AG04450 (cell line): ENCODE measurements at regions not wholly inside any gene's neighbourhood (a gene's known extent, or its start where the extent isn't known, plus 50 kb on each side); places are given as distances from the start of the nearest gene placed in this dataset.

ENCODE experiments used
- CTCF ChIA-PET: fragments of 300-600, 350-600 bp; formaldehyde crosslinking; extraction: SDS; loops from one replicate; lab custom pipeline; 2022; ENCODE audit warnings: antibody characterized with exemption, inconsistent platforms; lab: Charles Lee
- POLR2A ChIA-PET: fragments of 350-600 bp; formaldehyde crosslinking; extraction: SDS; loops from one replicate; lab custom pipeline; 2021; ENCODE audit warnings: antibody characterized with exemption, inconsistent platforms; lab: Yijun Ruan, JAX
- DNase-seq: peaks from one replicate; pipeline ENCODE4 v3.0.0-alpha.2; 2011; ENCODE audit warnings: low read depth, low spot score
- H3K27ac ChIP-seq: one replicate; pipeline ENCODE4 v1.5.1; 2012; ENCODE audit warnings: low read depth, low read length, control low read depth
- H3K27me3 ChIP-seq: one replicate; pipeline ENCODE4 v1.6.0; 2012; ENCODE audit warnings: low read length; ENCODE audit not compliant: control insufficient read depth, insufficient read depth
- H3K4me3 ChIP-seq: 2 replicates; pipeline ENCODE4 v1.5.1; 2011; ENCODE audit warnings: mild to moderate bottlenecking, low read depth, low read length, control low read depth
- H3K9me3 ChIP-seq: 2 replicates; pipeline ENCODE4 v1.5.1; 2012; ENCODE audit warnings: low read length; ENCODE audit not compliant: control insufficient read depth, insufficient read depth
- TF ChIP-seq, protein P1 (sequence below): IDR thresholded peaks from 2 replicates; pipeline ENCODE4 v1.5.1; 2011; ENCODE audit warnings: low read depth, low read length, control low read depth, inconsistent platforms

DNA sequence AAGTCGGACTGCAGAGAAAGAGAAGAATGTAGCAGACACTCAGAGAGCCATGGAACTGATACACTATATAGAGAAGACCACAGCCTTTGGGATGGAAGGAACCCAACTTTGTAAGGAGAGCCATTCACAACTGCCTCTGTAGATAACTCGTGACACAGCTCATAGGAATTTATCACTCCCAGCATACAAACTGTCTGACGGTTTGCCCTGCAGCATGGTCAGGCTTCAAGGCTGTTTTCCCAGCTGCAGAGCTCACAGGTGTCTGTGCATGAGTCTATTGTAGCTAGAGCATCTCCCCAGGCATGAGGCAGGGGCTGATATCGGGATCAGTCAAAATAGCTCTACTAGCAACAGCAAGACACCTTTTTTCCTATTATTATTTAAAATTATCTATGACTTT is 130.5 kb upstream of the DTNBP1 start:
- Histone ChIP-seq H3K27ac (no peak overlapping the region), H3K4me3 (no peak overlapping the region)
- TF ChIP-seq, protein P1, sequence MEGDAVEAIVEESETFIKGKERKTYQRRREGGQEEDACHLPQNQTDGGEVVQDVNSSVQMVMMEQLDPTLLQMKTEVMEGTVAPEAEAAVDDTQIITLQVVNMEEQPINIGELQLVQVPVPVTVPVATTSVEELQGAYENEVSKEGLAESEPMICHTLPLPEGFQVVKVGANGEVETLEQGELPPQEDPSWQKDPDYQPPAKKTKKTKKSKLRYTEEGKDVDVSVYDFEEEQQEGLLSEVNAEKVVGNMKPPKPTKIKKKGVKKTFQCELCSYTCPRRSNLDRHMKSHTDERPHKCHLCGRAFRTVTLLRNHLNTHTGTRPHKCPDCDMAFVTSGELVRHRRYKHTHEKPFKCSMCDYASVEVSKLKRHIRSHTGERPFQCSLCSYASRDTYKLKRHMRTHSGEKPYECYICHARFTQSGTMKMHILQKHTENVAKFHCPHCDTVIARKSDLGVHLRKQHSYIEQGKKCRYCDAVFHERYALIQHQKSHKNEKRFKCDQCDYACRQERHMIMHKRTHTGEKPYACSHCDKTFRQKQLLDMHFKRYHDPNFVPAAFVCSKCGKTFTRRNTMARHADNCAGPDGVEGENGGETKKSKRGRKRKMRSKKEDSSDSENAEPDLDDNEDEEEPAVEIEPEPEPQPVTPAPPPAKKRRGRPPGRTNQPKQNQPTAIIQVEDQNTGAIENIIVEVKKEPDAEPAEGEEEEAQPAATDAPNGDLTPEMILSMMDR = no peak

DNA sequence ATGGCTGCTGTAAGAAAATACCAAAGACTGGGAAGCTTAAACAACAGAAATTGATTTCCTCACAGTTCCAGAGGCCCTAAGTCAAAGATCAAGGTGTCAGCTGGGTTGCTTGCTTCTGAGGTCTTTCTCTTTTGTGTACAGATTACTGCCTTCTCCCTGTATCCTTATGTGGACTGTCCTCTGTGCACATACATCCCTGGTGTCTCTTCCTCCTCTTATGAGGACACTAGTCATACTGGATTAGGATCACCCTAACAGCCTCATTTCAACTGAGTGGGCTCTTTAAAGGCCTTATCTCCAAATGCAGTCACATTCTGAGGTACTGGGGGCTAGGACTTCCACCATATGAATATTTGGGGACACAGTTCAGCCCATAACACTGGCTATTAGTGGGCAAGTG is 130.0 kb upstream of the DTNBP1 start:
- TF ChIP-seq, protein P1 = no peak
- Histone ChIP-seq H3K27me3 (peaks cover 3% of the 10 kb centered on the region), H3K4me3 (no peak overlapping the region), H3K9me3 (no peaks in the 10 kb centered on the region), H3K27ac (no peak overlapping the region)
- CTCF ChIA-PET = no interaction called here
- DNase-seq = no peak
- POLR2A ChIA-PET = no interaction called here

More for the DNA sequence above, 130.5 kb upstream of the DTNBP1 start:
- ChIA-PET CTCF (no interaction called here), POLR2A (no interaction called here)
- Histone ChIP-seq H3K9me3 (no peaks in the 10 kb centered on the region), H3K27me3 (peaks cover 3% of the 10 kb centered on the region)
- no peak for DNase-seq

DNA sequence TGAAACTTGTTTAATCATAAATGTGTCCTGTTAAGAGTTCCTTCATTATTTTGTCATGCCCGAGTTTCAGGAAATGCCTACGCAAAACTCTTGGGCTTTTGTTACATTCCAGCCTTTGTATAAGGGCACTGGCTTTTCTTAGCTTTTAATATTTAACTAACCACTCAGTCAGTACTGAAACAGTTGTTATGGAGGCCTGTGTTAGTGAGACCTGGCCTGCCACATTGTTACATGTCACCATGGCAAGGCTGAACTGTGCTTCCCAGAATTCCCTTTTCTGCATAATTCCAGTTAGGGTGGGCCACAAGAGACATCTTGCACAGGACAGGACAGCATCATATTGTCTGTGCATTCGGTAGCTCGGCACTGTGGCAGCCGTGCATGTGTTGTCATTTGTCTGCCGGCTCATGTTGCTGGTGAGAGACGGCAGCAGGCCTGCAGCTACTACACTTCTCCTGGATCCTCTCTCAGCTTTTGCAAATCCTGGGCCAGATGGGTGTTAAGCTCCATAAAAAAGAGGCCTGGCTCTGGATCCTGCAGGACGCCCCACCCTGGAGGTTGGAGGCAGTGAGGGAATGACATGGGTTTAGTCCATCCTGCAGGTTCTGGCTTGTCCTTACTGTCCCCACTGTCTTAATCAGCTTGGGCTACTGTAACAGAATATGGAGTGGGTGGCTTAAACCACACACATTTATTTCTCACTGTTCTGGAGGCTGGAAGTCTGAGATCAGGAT is 128.8 kb upstream of the DTNBP1 start:
- POLR2A ChIA-PET = no interaction called here
- DNase-seq = no peak
- TF ChIP-seq, protein P1 = no peak
- H3K27ac ChIP-seq = no peak overlapping the region
- peaks cover 3% of the 10 kb centered on the region for H3K27me3 ChIP-seq
- no peak overlapping the region for H3K4me3 ChIP-seq
- CTCF ChIA-PET = no interaction called here
- no peaks in the 10 kb centered on the region for H3K9me3 ChIP-seq

DNA sequence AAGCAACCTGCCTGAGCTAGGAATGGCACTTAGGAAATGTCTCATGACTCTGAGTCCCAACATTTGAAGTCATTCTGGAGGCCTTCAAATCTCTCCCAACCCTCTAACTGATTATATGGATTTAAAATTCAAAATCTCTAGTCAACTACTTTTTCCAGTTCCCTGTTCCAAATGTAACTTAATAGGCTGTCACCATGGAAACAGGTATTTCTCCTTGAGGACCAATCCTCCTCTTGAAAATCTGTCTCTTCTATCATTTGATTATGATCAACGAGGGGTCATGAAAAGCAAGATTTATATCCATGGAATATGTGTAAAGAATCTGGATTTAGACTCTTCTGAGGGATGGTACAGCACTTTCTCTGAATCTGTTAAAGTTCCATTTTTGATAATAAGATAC is 127.3 kb upstream of the DTNBP1 start:
- no peak overlapping the region for H3K27ac ChIP-seq
- DNase-seq = no peak
- no peak overlapping the region for H3K4me3 ChIP-seq
- H3K27me3 ChIP-seq = peaks cover 3% of the 10 kb centered on the region
- TF ChIP-seq, protein P1 = no peak
- ChIA-PET POLR2A (no interaction called here), CTCF (no interaction called here)
- no peaks in the 10 kb centered on the region for H3K9me3 ChIP-seq

DNA sequence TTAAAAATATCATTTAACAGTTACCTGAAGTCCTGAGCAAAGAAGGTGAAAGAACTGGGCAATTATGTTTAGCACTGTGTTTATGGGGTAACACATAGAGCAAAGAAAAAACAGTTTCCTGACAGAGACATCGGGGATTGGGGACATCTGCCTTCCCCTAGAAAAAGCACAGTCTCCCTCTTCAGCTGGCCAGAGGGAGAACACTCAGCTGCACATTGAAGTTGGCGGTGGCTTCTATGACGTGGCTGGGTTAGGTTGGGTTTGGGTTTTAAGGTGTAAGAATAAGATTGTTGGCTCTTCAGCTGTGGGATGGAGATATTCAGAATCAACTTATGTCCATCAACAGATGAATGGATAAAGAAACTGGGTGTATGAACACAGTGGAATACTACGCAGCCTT is 124.0 kb upstream of the DTNBP1 start:
- CTCF ChIA-PET = no interaction called here
- Histone ChIP-seq H3K4me3 (no peak overlapping the region), H3K27me3 (no peaks in the 10 kb centered on the region), H3K9me3 (no peaks in the 10 kb centered on the region), H3K27ac (no peak overlapping the region)
- DNase-seq = no peak
- POLR2A ChIA-PET = no interaction called here
- TF ChIP-seq, protein P1 = no peak
